ENCODE measurements at regions not wholly inside any gene's neighbourhood (a gene's known extent, or its start where the extent isn't known, plus 50 kb on each side); places are given as distances from the start of the nearest gene placed in this dataset.

DNA sequence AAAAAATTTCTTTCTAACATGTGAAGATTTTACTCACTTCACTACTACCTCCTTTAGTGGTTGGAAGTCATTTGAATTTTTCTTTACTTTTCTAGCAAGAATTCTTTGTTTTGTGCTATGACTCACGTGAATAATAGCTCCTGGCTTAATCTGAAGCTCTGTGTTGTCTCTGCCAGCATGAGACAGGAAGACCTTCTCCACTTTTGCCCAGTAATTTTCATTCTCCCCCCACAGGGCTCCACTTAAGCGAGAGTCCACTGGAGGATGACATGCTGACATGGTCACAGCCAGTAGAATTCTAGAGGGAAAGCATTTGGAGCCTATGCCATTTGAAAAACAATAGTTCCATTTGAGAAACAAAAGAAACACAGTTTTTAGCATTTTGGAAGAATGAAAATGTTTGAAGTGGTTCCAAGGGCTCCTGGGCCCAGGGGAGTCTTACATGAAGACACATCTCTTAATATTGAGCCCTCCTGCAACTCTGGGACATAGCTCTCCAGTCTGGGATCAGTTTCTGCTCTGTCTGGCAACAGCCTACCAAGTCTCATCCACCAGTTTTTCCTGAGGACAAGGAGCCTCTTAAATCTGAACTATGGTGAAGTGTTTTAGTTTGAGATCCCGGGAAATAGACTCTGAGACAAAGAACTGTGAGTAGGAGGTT, 231.4 kb downstream of the PAX1 start:
- Histone ChIP-seq H3K4me1 (ENCODE audit: insufficient read depth, low read length) (no peaks in the 10 kb centered on the region), H2AFZ (ENCODE audit: low read depth, low read length) (no peak overlapping the region), H3K27ac (ENCODE audit: low read depth, low read length) (no peak overlapping the region), H3K4me3 (ENCODE audit: insufficient read depth, low read depth, low read length) (no peak overlapping the region), H3K79me2 (ENCODE audit: insufficient read depth, low read length) (no peaks in the 10 kb centered on the region), H3K27me3 (ENCODE audit: insufficient read depth, low read length) (no peaks in the 10 kb centered on the region), H3K9me3 (ENCODE audit: insufficient read depth, low read depth, low read length) (peaks cover 7% of the 10 kb centered on the region), H3K36me3 (ENCODE audit: insufficient read depth, low read length) (no peaks in the 10 kb centered on the region), H4K20me1 (ENCODE audit: insufficient read depth, low read length) (no peaks in the 10 kb centered on the region), H3K9ac (ENCODE audit: low read length) (no peak overlapping the region), H3K4me2 (ENCODE audit: low read length) (no peak overlapping the region)
- H3K27ac Mint-ChIP-seq (ENCODE audit: unreplicated experiment): no peak overlapping the region
- no peak overlapping the region for H3K4me3 Mint-ChIP-seq (ENCODE audit: unreplicated experiment)
- no peaks in the 10 kb centered on the region for H3K9me3 Mint-ChIP-seq (ENCODE audit: unreplicated experiment)
- TF ChIP-seq EZH2 (IDR thresholded peaks at IDR 0.05; ENCODE audit: insufficient read depth, low read length): no peak
- TF ChIP-seq, protein P1, sequence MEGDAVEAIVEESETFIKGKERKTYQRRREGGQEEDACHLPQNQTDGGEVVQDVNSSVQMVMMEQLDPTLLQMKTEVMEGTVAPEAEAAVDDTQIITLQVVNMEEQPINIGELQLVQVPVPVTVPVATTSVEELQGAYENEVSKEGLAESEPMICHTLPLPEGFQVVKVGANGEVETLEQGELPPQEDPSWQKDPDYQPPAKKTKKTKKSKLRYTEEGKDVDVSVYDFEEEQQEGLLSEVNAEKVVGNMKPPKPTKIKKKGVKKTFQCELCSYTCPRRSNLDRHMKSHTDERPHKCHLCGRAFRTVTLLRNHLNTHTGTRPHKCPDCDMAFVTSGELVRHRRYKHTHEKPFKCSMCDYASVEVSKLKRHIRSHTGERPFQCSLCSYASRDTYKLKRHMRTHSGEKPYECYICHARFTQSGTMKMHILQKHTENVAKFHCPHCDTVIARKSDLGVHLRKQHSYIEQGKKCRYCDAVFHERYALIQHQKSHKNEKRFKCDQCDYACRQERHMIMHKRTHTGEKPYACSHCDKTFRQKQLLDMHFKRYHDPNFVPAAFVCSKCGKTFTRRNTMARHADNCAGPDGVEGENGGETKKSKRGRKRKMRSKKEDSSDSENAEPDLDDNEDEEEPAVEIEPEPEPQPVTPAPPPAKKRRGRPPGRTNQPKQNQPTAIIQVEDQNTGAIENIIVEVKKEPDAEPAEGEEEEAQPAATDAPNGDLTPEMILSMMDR (IDR thresholded peaks at IDR 0.05; ENCODE audit: insufficient read depth, low read depth, low read length): no peak
- H3K36me3 Mint-ChIP-seq (ENCODE audit: low read depth, unreplicated experiment): no peaks in the 10 kb centered on the region
- H3K27me3 Mint-ChIP-seq (ENCODE audit: low read depth, unreplicated experiment): peaks cover 2% of the 10 kb centered on the region
- FAIRE-seq (no peak), DNase-seq (ENCODE audit: low read depth) (no peak)
- peaks cover 4% of the 10 kb centered on the region for H3K4me1 Mint-ChIP-seq (ENCODE audit: low read depth, unreplicated experiment)

DNA sequence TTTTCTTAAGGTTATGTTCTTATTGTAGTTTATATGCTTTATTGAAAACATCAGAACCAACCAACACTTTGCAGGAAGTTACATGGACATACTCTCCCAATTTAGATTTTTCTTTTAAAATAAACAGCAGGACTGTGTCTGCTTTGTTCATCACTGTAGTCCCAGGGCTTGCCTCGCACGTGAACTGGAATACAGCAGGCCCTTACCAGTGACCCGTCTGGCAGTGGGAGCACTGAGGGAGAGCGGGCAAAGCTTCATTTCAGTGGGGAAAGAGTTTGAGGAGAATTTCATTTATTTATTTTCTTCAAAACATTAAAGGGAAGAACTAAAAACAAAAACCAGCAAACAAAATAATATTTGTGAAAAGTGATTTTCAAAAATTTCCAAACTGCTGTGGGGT, 230.8 kb downstream of the PAX1 start:
- TF ChIP-seq, protein P1 (IDR thresholded peaks at IDR 0.05; ENCODE audit: insufficient read depth, low read depth, low read length): no peak
- no peak for TF ChIP-seq EZH2 (IDR thresholded peaks at IDR 0.05; ENCODE audit: insufficient read depth, low read length)
- H3K4me2 ChIP-seq (ENCODE audit: low read length): no peak overlapping the region

DNA sequence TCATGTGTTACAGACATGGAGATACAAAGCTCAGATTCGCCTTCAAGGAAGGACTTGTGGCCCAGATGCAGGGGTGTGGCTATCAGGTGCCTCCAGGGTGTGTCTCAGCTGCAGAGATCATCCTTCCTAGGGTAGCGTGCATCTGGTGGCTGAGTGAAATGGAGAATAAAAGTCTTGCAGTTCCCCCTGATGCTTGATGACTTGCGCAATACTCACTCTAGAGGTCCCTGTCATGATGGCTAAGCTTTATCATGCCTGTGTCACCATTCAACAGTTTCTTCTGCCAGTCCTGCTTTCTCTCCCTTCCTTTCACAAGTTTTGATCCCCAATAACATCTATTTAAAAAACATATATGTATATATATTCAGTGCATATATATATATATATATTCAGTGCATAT, 228.1 kb downstream of the PAX1 start:
- DNase-seq (ENCODE audit: low read depth) (no peak), FAIRE-seq (no peak)
- Histone ChIP-seq H3K36me3 (ENCODE audit: insufficient read depth, low read length) (no peaks in the 10 kb centered on the region), H2AFZ (ENCODE audit: low read depth, low read length) (no peak overlapping the region), H3K27ac (ENCODE audit: low read depth, low read length) (no peak overlapping the region), H3K79me2 (ENCODE audit: insufficient read depth, low read length) (no peaks in the 10 kb centered on the region), H3K9ac (ENCODE audit: low read length) (no peak overlapping the region), H3K4me3 (ENCODE audit: insufficient read depth, low read depth, low read length) (no peak overlapping the region), H3K9me3 (ENCODE audit: insufficient read depth, low read depth, low read length) (peaks cover 3% of the 10 kb centered on the region), H3K4me2 (ENCODE audit: low read length) (no peak overlapping the region), H3K4me1 (ENCODE audit: insufficient read depth, low read length) (no peaks in the 10 kb centered on the region), H3K27me3 (ENCODE audit: insufficient read depth, low read length) (no peaks in the 10 kb centered on the region), H4K20me1 (ENCODE audit: insufficient read depth, low read length) (no peaks in the 10 kb centered on the region)
- Mint-ChIP-seq H3K9me3 (ENCODE audit: unreplicated experiment) (no peaks in the 10 kb centered on the region), H3K4me3 (ENCODE audit: unreplicated experiment) (no peak overlapping the region), H3K4me1 (ENCODE audit: low read depth, unreplicated experiment) (peaks cover 4% of the 10 kb centered on the region), H3K27me3 (ENCODE audit: low read depth, unreplicated experiment) (peaks cover 3% of the 10 kb centered on the region), H3K27ac (ENCODE audit: unreplicated experiment) (no peak overlapping the region), H3K36me3 (ENCODE audit: low read depth, unreplicated experiment) (no peaks in the 10 kb centered on the region)
- TF ChIP-seq, protein P1 (IDR thresholded peaks at IDR 0.05; ENCODE audit: insufficient read depth, low read depth, low read length): no peak
- no peak for TF ChIP-seq EZH2 (IDR thresholded peaks at IDR 0.05; ENCODE audit: insufficient read depth, low read length)

More for the DNA sequence above, 230.8 kb downstream of the PAX1 start:
- no peak overlapping the region for H3K4me3 Mint-ChIP-seq (ENCODE audit: unreplicated experiment)
- no peak overlapping the region for H3K27ac ChIP-seq (ENCODE audit: low read depth, low read length)
- no peak overlapping the region for H2AFZ ChIP-seq (ENCODE audit: low read depth, low read length)
- H3K4me1 Mint-ChIP-seq (ENCODE audit: low read depth, unreplicated experiment): peaks cover 4% of the 10 kb centered on the region
- H4K20me1 ChIP-seq (ENCODE audit: insufficient read depth, low read length): no peaks in the 10 kb centered on the region
- no peaks in the 10 kb centered on the region for H3K36me3 Mint-ChIP-seq (ENCODE audit: low read depth, unreplicated experiment)
- H3K36me3 ChIP-seq (ENCODE audit: insufficient read depth, low read length): no peaks in the 10 kb centered on the region
- peaks cover 7% of the 10 kb centered on the region for H3K9me3 ChIP-seq (ENCODE audit: insufficient read depth, low read depth, low read length)
- H3K79me2 ChIP-seq (ENCODE audit: insufficient read depth, low read length): no peaks in the 10 kb centered on the region
- FAIRE-seq (no peak), DNase-seq (ENCODE audit: low read depth) (no peak)
- H3K4me1 ChIP-seq (ENCODE audit: insufficient read depth, low read length): no peaks in the 10 kb centered on the region
- no peak overlapping the region for H3K4me3 ChIP-seq (ENCODE audit: insufficient read depth, low read depth, low read length)
- no peaks in the 10 kb centered on the region for H3K27me3 ChIP-seq (ENCODE audit: insufficient read depth, low read length)
- no peak overlapping the region for H3K9ac ChIP-seq (ENCODE audit: low read length)
- no peak overlapping the region for H3K27ac Mint-ChIP-seq (ENCODE audit: unreplicated experiment)
- H3K9me3 Mint-ChIP-seq (ENCODE audit: unreplicated experiment): no peaks in the 10 kb centered on the region
- H3K27me3 Mint-ChIP-seq (ENCODE audit: low read depth, unreplicated experiment): peaks cover 2% of the 10 kb centered on the region

Data from astrocyte (in vitro differentiated cells and primary cell).